Glutamatergic neuron (in vitro differentiated cells): ENCODE measurements at regions not wholly inside any gene's neighbourhood (a gene's known extent, or its start where the extent isn't known, plus 50 kb on each side); places are given as distances from the start of the nearest gene placed in this dataset.

Experiments used
- DNase-seq: peaks from one replicate; pipeline ENCODE4 v3.0.0; 2022
- H3K27ac Mint-ChIP-seq: one replicate; pipeline ENCODE4 v1.8.0; 2020; ENCODE audit warnings: mild to moderate bottlenecking, mixed read lengths, inconsistent platforms; ENCODE audit not compliant: unreplicated experiment
- H3K27me3 Mint-ChIP-seq: one replicate; pipeline ENCODE4 v1.8.0; 2020; ENCODE audit warnings: mild to moderate bottlenecking, moderate library complexity, mixed read lengths, inconsistent platforms; ENCODE audit not compliant: unreplicated experiment
- H3K36me3 Mint-ChIP-seq: one replicate; pipeline ENCODE4 v1.8.0; 2020; ENCODE audit warnings: mild to moderate bottlenecking, mixed read lengths, inconsistent platforms; ENCODE audit not compliant: unreplicated experiment
- H3K4me1 Mint-ChIP-seq: one replicate; pipeline ENCODE4 v1.8.0; 2020; ENCODE audit warnings: mild to moderate bottlenecking, low read depth, mixed read lengths, inconsistent platforms; ENCODE audit not compliant: unreplicated experiment
- H3K4me3 Mint-ChIP-seq: one replicate; pipeline ENCODE4 v1.8.0; 2020; ENCODE audit warnings: mild to moderate bottlenecking, mixed read lengths, inconsistent platforms; ENCODE audit not compliant: unreplicated experiment
- H3K9me3 Mint-ChIP-seq: one replicate; pipeline ENCODE4 v1.8.0; 2020; ENCODE audit warnings: mild to moderate bottlenecking, moderate library complexity, mixed read lengths, inconsistent platforms; ENCODE audit not compliant: unreplicated experiment
- TF ChIP-seq, protein P1 (sequence below): fragments of 200-600 bp; sonication (generic); IDR thresholded peaks from one replicate; pipeline ENCODE4 v1.5.0; 2021; ENCODE audit not compliant: partially characterized antibody, unreplicated experiment

DNA sequence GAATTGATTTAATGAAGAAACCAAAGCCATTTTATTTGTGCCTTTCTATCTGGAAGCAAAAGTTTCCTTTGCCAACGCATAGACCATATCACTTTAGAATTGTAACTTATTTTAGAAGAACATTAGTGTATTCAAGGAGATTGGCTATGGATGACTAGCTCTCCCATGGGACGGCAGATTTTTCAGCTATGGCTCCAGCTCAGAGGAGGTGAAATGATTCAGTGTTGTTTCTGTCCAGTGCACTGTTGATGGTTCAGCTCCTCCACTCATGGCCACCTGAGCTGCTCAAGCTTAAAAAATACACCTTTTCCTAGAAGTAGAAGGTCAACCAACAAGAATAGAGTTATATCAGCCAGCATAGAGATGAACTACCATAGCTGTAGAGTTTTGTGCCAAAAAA, 1597.5 kb upstream of the PIK3C3 start:
- H3K4me1 Mint-ChIP-seq: peaks cover 5% of the 10 kb centered on the region
- H3K27ac Mint-ChIP-seq: no peak overlapping the region
- TF ChIP-seq, protein P1, sequence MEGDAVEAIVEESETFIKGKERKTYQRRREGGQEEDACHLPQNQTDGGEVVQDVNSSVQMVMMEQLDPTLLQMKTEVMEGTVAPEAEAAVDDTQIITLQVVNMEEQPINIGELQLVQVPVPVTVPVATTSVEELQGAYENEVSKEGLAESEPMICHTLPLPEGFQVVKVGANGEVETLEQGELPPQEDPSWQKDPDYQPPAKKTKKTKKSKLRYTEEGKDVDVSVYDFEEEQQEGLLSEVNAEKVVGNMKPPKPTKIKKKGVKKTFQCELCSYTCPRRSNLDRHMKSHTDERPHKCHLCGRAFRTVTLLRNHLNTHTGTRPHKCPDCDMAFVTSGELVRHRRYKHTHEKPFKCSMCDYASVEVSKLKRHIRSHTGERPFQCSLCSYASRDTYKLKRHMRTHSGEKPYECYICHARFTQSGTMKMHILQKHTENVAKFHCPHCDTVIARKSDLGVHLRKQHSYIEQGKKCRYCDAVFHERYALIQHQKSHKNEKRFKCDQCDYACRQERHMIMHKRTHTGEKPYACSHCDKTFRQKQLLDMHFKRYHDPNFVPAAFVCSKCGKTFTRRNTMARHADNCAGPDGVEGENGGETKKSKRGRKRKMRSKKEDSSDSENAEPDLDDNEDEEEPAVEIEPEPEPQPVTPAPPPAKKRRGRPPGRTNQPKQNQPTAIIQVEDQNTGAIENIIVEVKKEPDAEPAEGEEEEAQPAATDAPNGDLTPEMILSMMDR: no peak
- no peaks in the 10 kb centered on the region for H3K9me3 Mint-ChIP-seq
- H3K36me3 Mint-ChIP-seq: no peaks in the 10 kb centered on the region
- DNase-seq: no peak
- peaks cover 2% of the 10 kb centered on the region for H3K27me3 Mint-ChIP-seq
- H3K4me3 Mint-ChIP-seq: no peak overlapping the region

DNA sequence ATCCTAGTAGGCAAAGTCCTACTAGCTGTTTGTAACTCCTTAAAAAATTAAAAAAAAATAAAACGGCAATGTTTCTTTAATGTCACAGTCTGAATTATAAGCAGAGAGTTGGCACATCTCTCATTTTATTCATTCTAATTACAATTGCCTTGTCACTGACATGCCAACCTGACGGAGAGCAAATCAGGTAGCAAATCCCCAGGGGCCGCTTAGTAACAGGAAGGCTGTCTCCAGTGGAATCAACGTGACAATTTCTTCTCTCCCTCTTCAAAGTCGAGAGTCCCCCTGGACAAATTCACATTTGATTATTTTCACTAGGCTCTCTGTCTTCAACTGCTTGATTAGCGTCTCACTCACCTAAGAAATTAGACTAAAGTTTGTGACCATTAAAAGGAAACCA, 1598.9 kb upstream of the PIK3C3 start:
- Mint-ChIP-seq H3K36me3 (no peaks in the 10 kb centered on the region), H3K9me3 (no peaks in the 10 kb centered on the region), H3K27me3 (peaks cover 2% of the 10 kb centered on the region), H3K4me1 (peaks cover 5% of the 10 kb centered on the region), H3K27ac (no peak overlapping the region), H3K4me3 (no peak overlapping the region)
- TF ChIP-seq, protein P1: no peak
- no peak for DNase-seq

DNA sequence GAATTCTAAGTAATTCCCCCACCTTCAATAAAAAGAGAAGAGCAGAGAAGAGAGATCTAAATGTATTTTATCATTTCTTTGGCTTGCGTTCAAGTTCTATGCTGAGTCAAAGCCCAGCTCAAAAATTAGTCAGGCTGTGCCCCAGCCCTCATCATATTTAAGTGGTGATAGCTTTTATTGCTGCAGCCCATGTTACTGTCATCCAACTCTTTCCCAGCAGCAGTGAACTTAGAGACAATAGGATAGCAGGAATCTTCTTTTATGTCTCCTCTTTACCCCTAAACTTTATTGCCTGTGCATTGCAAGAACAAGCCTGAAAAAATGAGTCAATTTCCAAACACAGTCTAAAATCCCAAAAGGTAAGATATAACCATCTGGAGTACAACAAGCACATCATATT, 1599.3 kb upstream of the PIK3C3 start:
- no peak for DNase-seq
- Mint-ChIP-seq H3K4me3 (no peak overlapping the region), H3K9me3 (no peaks in the 10 kb centered on the region), H3K36me3 (no peaks in the 10 kb centered on the region), H3K4me1 (peaks cover 5% of the 10 kb centered on the region), H3K27ac (no peak overlapping the region), H3K27me3 (peaks cover 2% of the 10 kb centered on the region)
- TF ChIP-seq, protein P1: no peak

DNA sequence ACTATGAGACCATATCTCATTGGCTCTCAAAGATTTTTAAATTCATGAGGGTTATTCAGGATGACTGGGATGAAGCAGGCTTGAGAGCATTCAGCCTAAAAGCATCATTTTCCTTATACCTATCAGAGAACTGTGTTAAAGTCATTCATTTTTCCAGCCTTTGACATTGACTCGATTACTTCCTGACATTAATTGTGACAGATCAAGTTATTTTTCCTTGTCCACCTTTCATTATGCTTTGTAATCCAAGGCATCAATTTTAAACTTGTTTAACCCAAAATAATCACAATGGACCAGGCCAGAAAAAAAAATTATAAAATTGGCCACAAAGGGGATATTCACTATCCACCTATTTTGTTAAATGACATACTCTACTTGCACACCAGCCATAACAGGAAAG, 1606.8 kb upstream of the PIK3C3 start:
- H3K27me3 Mint-ChIP-seq: no peaks in the 10 kb centered on the region
- no peaks in the 10 kb centered on the region for H3K36me3 Mint-ChIP-seq
- DNase-seq: no peak
- H3K4me3 Mint-ChIP-seq: no peak overlapping the region
- H3K27ac Mint-ChIP-seq: no peak overlapping the region
- H3K4me1 Mint-ChIP-seq: no peaks in the 10 kb centered on the region
- H3K9me3 Mint-ChIP-seq: no peaks in the 10 kb centered on the region
- TF ChIP-seq, protein P1: no peak

DNA sequence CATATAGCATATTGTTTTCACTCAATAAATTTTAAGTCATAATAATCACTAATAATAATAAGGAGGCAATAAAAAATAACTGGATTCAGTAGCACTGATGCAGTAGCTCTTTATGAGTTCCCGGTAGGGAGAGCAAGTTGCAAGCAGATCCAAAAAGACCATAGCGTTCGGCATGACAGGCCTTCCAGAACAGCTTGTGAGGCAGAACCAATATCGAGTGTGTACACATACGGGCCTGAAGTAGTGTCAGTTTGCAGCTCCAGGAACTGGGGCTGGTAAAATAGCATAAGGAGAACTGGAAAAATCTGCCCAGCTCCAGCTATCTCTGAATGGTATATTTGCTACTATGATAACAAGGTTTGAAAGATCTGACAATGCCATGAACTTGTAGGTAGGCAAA, 1607.8 kb upstream of the PIK3C3 start:
- DNase-seq: no peak
- Mint-ChIP-seq H3K4me3 (no peak overlapping the region), H3K4me1 (no peaks in the 10 kb centered on the region), H3K9me3 (no peaks in the 10 kb centered on the region), H3K27me3 (no peaks in the 10 kb centered on the region), H3K36me3 (no peaks in the 10 kb centered on the region), H3K27ac (no peak overlapping the region)
- TF ChIP-seq, protein P1: no peak
